GM12873 (cell line): ENCODE measurements at regions not wholly inside any gene's neighbourhood (a gene's known extent, or its start where the extent isn't known, plus 50 kb on each side); places are given as distances from the start of the nearest gene placed in this dataset.

Experiments used
- TF ChIP-seq, protein P1 (sequence below): IDR thresholded peaks from 2 replicates; pipeline ENCODE4 v1.5.1; 2012; ENCODE audit warnings: low read depth, mild to moderate bottlenecking, moderate library complexity, low read length, control low read depth; ENCODE audit not compliant: insufficient read depth; ENCODE audit errors: missing control alignments

DNA sequence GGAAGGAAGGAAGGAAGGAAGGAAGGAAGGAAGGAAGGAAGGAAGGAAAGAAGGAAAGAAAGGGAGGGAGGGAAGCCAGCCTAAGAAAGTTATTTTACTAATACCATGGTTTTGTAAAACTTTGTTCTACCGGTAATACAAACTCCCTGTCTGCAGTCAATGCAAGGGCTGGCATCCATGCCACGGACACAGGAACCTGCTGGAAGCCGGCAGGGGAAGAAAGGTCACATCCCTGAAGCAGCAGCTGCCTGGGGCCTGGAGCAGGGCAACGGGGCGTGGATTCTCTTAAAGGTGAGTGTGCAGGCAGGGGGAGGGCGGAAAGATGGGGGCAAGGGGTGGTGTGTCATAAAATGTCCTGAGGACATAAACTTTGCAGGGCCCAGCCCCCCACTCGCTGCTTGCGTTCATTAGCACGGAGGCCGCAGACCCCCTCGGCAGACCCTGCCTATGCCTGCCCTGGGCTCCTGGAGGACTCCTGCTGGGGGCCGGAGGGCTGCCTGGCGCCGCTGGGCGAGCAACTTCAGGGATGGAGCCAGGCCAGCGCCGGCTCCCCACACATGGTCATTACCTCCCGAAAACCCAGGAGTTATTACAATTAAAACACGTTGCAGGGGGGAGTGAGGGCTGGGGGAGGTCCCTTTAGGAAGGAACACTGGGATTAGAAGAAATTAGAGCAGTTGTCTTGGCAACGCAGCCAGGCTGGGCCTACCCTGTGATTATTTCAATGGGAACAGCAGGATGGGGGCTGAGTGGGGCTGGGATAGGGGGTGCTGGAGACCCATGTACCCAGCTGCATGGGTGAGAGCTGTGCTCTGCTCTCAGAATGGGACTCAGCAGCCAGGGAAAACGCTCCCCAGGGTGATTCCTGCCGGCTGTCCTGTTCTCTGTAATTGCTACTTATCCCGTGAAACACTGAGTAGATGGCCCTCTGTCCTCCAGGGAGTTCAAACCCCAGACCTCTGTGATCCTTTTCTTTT lies 257.9 kb downstream of the SOX9 start:
- TF ChIP-seq, protein P1, sequence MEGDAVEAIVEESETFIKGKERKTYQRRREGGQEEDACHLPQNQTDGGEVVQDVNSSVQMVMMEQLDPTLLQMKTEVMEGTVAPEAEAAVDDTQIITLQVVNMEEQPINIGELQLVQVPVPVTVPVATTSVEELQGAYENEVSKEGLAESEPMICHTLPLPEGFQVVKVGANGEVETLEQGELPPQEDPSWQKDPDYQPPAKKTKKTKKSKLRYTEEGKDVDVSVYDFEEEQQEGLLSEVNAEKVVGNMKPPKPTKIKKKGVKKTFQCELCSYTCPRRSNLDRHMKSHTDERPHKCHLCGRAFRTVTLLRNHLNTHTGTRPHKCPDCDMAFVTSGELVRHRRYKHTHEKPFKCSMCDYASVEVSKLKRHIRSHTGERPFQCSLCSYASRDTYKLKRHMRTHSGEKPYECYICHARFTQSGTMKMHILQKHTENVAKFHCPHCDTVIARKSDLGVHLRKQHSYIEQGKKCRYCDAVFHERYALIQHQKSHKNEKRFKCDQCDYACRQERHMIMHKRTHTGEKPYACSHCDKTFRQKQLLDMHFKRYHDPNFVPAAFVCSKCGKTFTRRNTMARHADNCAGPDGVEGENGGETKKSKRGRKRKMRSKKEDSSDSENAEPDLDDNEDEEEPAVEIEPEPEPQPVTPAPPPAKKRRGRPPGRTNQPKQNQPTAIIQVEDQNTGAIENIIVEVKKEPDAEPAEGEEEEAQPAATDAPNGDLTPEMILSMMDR, result no peak

DNA sequence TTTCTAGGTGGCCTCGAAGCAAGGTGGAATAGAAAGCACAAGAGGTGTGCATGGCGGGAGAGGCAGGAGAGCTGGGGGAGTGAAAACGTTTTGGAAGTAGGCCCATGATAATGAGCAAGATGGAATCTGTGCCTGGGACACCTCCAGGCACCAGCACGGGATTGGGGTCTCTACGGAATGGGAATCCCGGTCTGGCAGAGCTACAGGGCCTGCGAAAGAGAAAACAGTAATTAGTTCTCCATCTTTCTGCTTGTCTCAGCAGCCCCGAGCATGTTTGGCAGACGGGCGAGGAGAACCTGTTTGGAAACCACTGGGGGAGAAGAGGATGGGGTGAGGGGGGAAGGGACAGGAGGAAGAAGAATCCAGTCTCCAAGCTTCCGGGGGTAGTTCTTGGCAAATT lies 258.7 kb downstream of the SOX9 start:
- TF ChIP-seq, protein P1, result no peak

DNA sequence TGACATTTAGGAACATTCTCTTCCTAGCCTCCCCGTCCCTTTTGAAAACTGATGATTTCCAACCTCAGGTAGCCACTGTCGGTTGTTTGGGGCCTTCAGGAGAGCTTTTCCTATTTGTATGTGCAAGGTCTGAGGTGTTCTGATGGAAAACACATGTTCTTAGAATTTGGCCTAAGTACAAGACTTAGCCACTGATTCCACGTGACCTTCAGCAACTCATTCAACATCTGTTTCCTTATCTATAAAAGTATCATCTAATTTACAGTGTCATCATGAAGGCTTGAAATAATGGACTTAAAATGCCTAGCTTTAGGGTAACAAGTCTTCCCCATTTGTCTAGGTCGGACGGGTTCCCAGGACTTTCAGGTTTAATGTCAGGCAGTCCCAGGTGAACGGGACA lies 259.3 kb downstream of the SOX9 start:
- TF ChIP-seq, protein P1, result no peak

DNA sequence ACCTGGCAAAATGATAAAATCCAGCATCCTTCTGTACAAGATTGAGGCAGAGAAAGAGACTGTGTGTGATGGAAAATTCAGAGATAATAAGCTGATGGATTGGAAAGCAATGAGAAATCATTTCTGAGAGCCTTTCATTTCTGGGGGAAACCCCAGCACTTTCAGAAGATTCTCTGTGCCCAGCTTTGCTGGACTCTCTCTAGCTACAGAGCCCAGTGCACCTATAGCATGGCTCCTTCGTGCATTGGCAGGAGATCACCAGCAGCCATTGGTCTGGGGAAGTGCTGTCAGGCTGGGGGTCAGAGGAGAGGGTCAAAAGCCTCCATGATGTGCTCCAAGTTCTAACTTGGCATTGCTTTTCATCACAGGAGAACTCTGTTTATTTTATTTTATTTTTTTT lies 259.9 kb downstream of the SOX9 start:
- TF ChIP-seq, protein P1, result no peak

DNA sequence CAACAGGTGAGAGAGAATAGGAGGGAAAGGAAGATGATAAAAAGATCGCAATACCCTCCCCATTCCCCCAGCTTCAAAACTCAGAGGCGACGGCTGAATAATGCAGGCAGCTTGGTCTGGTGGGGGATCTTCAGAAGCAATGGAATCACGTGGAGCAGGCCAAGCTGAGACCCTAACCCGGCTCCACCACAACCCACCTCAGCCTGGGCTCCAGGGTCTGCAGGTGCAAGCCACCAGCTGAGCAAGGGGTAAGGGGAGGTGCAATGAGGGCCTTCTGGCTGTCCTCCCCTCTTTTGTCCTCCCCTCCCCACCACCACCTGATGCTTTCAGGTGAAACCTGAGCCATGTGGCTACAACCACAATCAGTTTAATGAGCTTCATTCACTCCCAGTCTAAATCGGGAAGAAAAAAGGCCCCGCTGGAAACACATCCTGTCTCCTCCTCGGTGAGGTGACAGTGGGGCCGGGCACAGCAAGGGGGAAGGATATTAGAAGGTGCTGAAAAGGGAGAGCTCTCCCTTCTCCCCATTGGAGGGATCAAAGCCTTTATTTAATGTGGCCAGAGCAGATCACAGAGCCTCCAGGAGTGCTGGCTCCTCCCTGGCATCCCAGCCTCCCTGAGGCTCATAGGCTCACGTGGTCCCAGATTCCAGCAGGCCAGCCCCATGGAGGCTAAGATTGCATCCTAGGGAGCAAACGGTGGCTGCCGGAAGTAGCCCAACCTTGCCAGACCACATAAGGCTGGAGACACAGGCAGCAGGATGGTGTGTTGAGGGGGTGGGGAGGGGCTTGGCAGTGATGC lies 261.0 kb downstream of the SOX9 start:
- TF ChIP-seq, protein P1, result no peak

DNA sequence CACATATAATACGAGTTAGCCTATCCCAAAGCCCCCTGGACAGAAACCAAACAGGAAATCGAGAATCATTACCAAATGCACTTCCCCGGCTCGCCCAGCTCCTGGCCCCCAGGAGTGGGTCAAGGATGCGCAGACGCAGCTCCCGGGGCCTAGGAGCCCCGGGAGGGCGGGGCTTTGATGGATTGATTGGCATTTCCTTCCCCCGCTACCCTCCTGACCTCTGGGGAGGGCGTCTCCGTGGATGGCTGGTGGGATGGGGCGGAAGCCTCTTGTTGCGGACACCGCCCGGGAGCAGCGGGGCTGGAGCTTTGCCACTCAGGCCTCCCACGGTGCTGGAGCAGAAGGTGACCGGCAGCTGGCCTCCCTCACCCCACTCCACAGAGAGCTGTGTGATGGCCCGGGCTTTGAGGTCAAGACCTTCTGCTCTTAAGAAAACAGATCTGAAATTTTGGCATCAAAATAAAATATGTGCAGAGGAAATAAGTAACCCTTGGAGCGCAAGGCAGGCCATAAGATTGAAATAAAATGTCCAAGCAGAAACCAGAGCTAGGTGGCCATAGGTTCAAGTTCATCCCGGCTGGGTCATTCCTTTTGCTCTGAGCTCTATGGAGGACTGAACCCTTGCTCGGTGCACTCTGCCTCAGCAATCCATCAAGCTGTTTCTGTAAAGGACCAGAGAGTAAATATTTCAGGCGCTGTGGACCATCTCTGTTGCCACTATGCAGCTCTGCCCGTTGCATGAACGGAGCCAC lies 262.3 kb downstream of the SOX9 start:
- TF ChIP-seq, protein P1, result no peak
